Osteocyte (in vitro differentiated cells): ENCODE measurements at regions not wholly inside any gene's neighbourhood (a gene's known extent, or its start where the extent isn't known, plus 50 kb on each side); places are given as distances from the start of the nearest gene placed in this dataset.

Source experiments
- DNase-seq: peaks from one replicate; pipeline ENCODE4 v3.0.0; 2021; ENCODE audit warnings: mixed read lengths; ENCODE audit not compliant: unreplicated experiment; ENCODE audit errors: extremely low spot score
- H3K27ac Mint-ChIP-seq: one replicate; pipeline ENCODE4 v1.8.0; 2021; ENCODE audit warnings: mild to moderate bottlenecking, mixed read lengths; ENCODE audit not compliant: unreplicated experiment
- H3K27me3 Mint-ChIP-seq: one replicate; pipeline ENCODE4 v1.8.0; 2021; ENCODE audit warnings: mixed read lengths; ENCODE audit not compliant: unreplicated experiment
- H3K36me3 Mint-ChIP-seq: one replicate; pipeline ENCODE4 v1.8.0; 2021; ENCODE audit warnings: mixed read lengths; ENCODE audit not compliant: unreplicated experiment
- H3K4me1 Mint-ChIP-seq: one replicate; pipeline ENCODE4 v1.8.0; 2021; ENCODE audit warnings: mixed read lengths; ENCODE audit not compliant: unreplicated experiment
- H3K4me3 Mint-ChIP-seq: one replicate; pipeline ENCODE4 v1.8.0; 2021; ENCODE audit warnings: mild to moderate bottlenecking, moderate library complexity, mixed read lengths; ENCODE audit not compliant: unreplicated experiment
- H3K9me3 Mint-ChIP-seq: one replicate; pipeline ENCODE4 v1.8.0; 2021; ENCODE audit warnings: mixed read lengths; ENCODE audit not compliant: unreplicated experiment
- CTCF ChIP-seq: fragments of 200-600 bp; sonication (generic); IDR thresholded peaks from 2 replicates; pipeline ENCODE4 v1.5.0; 2021; ENCODE audit warnings: antibody characterized with exemption, mild to moderate bottlenecking, moderate library complexity

GRCh38 chr5:74951865-74952264 is 85.7 kb upstream of the FAM169A start:
- H3K36me3 Mint-ChIP-seq = no peaks in the 10 kb centered on the region
- peaks cover 3% of the 10 kb centered on the region for H3K9me3 Mint-ChIP-seq
- peaks cover 68% of the 10 kb centered on the region for H3K4me1 Mint-ChIP-seq
- H3K27ac Mint-ChIP-seq = no peak overlapping the region
- no peaks in the 10 kb centered on the region for H3K27me3 Mint-ChIP-seq
- H3K4me3 Mint-ChIP-seq = no peak overlapping the region
- DNase-seq = no peak
- TF ChIP-seq CTCF = no peak

GRCh38 chr5:74950836-74951515 is 84.8 kb upstream of the FAM169A start:
- H3K27ac Mint-ChIP-seq = peak overlapping the region; percentile 80
- no peak for DNase-seq
- no peak for TF ChIP-seq CTCF
- H3K36me3 Mint-ChIP-seq = no peaks in the 10 kb centered on the region
- peaks cover 68% of the 10 kb centered on the region for H3K4me1 Mint-ChIP-seq
- no peaks in the 10 kb centered on the region for H3K27me3 Mint-ChIP-seq
- H3K4me3 Mint-ChIP-seq = no peak overlapping the region
- H3K9me3 Mint-ChIP-seq = peaks cover 3% of the 10 kb centered on the region

GRCh38 chr5:74949976-74950375 is 83.8 kb upstream of the FAM169A start:
- Mint-ChIP-seq H3K9me3 (no peaks in the 10 kb centered on the region), H3K27me3 (no peaks in the 10 kb centered on the region), H3K4me1 (peaks cover 64% of the 10 kb centered on the region), H3K27ac (peak overlapping the region; percentile 80), H3K4me3 (peak overlapping the region; percentile 36), H3K36me3 (no peaks in the 10 kb centered on the region)
- TF ChIP-seq CTCF = no peak
- no peak for DNase-seq

GRCh38 chr5:74948031-74948546 is 81.9 kb upstream of the FAM169A start:
- no peak overlapping the region for H3K4me3 Mint-ChIP-seq
- no peaks in the 10 kb centered on the region for H3K27me3 Mint-ChIP-seq
- DNase-seq = no peak
- H3K4me1 Mint-ChIP-seq = peaks cover 51% of the 10 kb centered on the region
- no peak for TF ChIP-seq CTCF
- H3K9me3 Mint-ChIP-seq = no peaks in the 10 kb centered on the region
- no peaks in the 10 kb centered on the region for H3K36me3 Mint-ChIP-seq
- H3K27ac Mint-ChIP-seq = peak overlapping the region; percentile 69

- Mint-ChIP-seq H3K27ac (no peak overlapping the region), H3K4me3 (no peak overlapping the region), H3K9me3 (no peaks in the 10 kb centered on the region), H3K4me1 (peaks cover 35% of the 10 kb centered on the region), H3K36me3 (no peaks in the 10 kb centered on the region), H3K27me3 (no peaks in the 10 kb centered on the region)
- no peak for TF ChIP-seq CTCF
- no peak for DNase-seq
Measured at GRCh38 chr5:74946471-74946870, 80.3 kb upstream of the FAM169A start.
